Mesenchymal stem cell (in vitro differentiated cells and primary cell): ENCODE measurements at regions not wholly inside any gene's neighbourhood (a gene's known extent, or its start where the extent isn't known, plus 50 kb on each side); places are given as distances from the start of the nearest gene placed in this dataset.

Experiments
- DNase-seq: peaks from one replicate; pipeline ENCODE4 v3.0.0-alpha.2; 2013
- H2AFZ ChIP-seq: one replicate; pipeline ENCODE4 v1.6.1; 2013; ENCODE audit warnings: low read depth, mild to moderate bottlenecking, control low read depth, inconsistent platforms, low read length, moderate library complexity
- H2AK5ac ChIP-seq: 2 replicates; pipeline ENCODE4 v1.6.1; 2013; ENCODE audit warnings: low read length, moderate library complexity, mild to moderate bottlenecking, inconsistent platforms; ENCODE audit not compliant: severe bottlenecking
- H2BK120ac ChIP-seq: one replicate; pipeline ENCODE4 v1.6.1; 2013; ENCODE audit warnings: low read depth, mild to moderate bottlenecking, inconsistent platforms, low read length, moderate library complexity
- H2BK12ac ChIP-seq, 2 experiments: one replicate each; pipeline ENCODE4 v1.6.1; 2013; ENCODE audit warnings: inconsistent platforms in 2 of 2, low read length in 2 of 2, mild to moderate bottlenecking in 2 of 2, moderate library complexity in 2 of 2, control low read depth in 1 of 2
- H2BK15ac ChIP-seq: one replicate; pipeline ENCODE4 v1.6.1; 2013; ENCODE audit warnings: mild to moderate bottlenecking, low read depth, inconsistent platforms; ENCODE audit not compliant: poor library complexity, severe bottlenecking
- H2BK5ac ChIP-seq: 2 replicates; pipeline ENCODE4 v1.6.1; 2013; ENCODE audit warnings: low read depth, mild to moderate bottlenecking, low read length, control low read depth, inconsistent platforms; ENCODE audit not compliant: poor library complexity, severe bottlenecking
- H3K14ac ChIP-seq, 2 experiments: one replicate each; pipeline ENCODE4 v1.6.1; 2013; ENCODE audit warnings: inconsistent platforms in 2 of 2, low read length in 2 of 2, control low read depth in 1 of 2, mild to moderate bottlenecking in 1 of 2, moderate library complexity in 1 of 2
- H3K18ac ChIP-seq, 2 experiments: one replicate each; pipeline ENCODE4 v1.6.1; 2013; ENCODE audit warnings: inconsistent platforms in 2 of 2, low read length in 2 of 2, control low read depth in 1 of 2, low read depth in 1 of 2, mild to moderate bottlenecking in 1 of 2
- H3K23ac ChIP-seq, 2 experiments: one replicate each; pipeline ENCODE4 v1.6.1; 2013; ENCODE audit warnings: inconsistent platforms in 2 of 2, low read length in 2 of 2, mild to moderate bottlenecking in 2 of 2, moderate library complexity in 2 of 2, control low read depth in 1 of 2
- H3K27ac ChIP-seq: 2 replicates; pipeline ENCODE4 v1.5.1; 2013; ENCODE audit warnings: mild to moderate bottlenecking, moderate library complexity, low read length, control low read depth, inconsistent platforms; ENCODE audit not compliant: poor library complexity, severe bottlenecking
- H3K27me3 ChIP-seq, 2 experiments: 2 replicates each; pipeline versions ENCODE4 v1.6.1 to v1.7.0; 2013; ENCODE audit warnings: low read length in 2 of 2, mild to moderate bottlenecking in 2 of 2, moderate library complexity in 2 of 2, control low read depth in 1 of 2, inconsistent platforms in 1 of 2; ENCODE audit not compliant: control insufficient read depth in 1 of 2, insufficient read depth in 1 of 2
- H3K36me3 ChIP-seq, 2 experiments: 2 replicates each; pipeline versions ENCODE4 v1.6.1 to v1.7.0; 2013; ENCODE audit warnings: low read length in 2 of 2, control low read depth in 1 of 2, inconsistent platforms in 1 of 2, low read depth in 1 of 2, mild to moderate bottlenecking in 1 of 2; ENCODE audit not compliant: insufficient read depth in 2 of 2, control insufficient read depth in 1 of 2
- H3K4ac ChIP-seq, 2 experiments: one replicate each; pipeline ENCODE4 v1.6.1; 2013; ENCODE audit warnings: inconsistent platforms in 2 of 2, low read length in 2 of 2, mild to moderate bottlenecking in 2 of 2, moderate library complexity in 2 of 2, control low read depth in 1 of 2, low read depth in 1 of 2
- H3K4me1 ChIP-seq: 2 replicates; pipeline ENCODE4 v1.6.1; 2013; ENCODE audit warnings: low read depth, low read length, control low read depth; ENCODE audit not compliant: control insufficient read depth, insufficient read depth
- H3K4me2 ChIP-seq: 2 replicates; pipeline ENCODE4 v1.6.1; 2013; ENCODE audit warnings: low read length, mild to moderate bottlenecking, inconsistent platforms; ENCODE audit not compliant: poor library complexity, severe bottlenecking
- H3K4me3 ChIP-seq, 2 experiments: 2 replicates each; pipeline versions ENCODE4 v1.5.1 to v1.7.0; 2013; ENCODE audit warnings: low read length in 2 of 2, mild to moderate bottlenecking in 2 of 2, control low read depth in 1 of 2, low read depth in 1 of 2; ENCODE audit not compliant: insufficient read depth in 1 of 2
- H3K79me1 ChIP-seq: replicated peaks from 2 replicates; pipeline ENCODE4 v1.6.1; 2013; ENCODE audit warnings: mild to moderate bottlenecking, control low read depth, low read length, inconsistent platforms; ENCODE audit not compliant: poor library complexity, severe bottlenecking
- H3K9ac ChIP-seq: 2 replicates; pipeline ENCODE4 v1.7.0; 2013; ENCODE audit warnings: mild to moderate bottlenecking, low read length, moderate library complexity
- H3K9me3 ChIP-seq: 2 replicates; pipeline ENCODE4 v1.7.0; 2013; ENCODE audit warnings: mild to moderate bottlenecking, low read length; ENCODE audit not compliant: control insufficient read depth
- H4K8ac ChIP-seq: one replicate; pipeline ENCODE4 v1.6.1; 2013; ENCODE audit warnings: inconsistent platforms, mild to moderate bottlenecking, low read length, moderate library complexity
- H4K91ac ChIP-seq: one replicate; pipeline ENCODE4 v1.6.1; 2013; ENCODE audit warnings: mild to moderate bottlenecking, low read length, inconsistent platforms
- WGBS: methylation state at CpG from one replicate; pipeline ENCODE4 v1.1.7; 2013; ENCODE audit warnings: mixed read lengths; 5-methylcytosine and 5-hydroxymethylcytosine counted together

GRCh38 chr11:97764193-97764592 lies 1256.6 kb upstream of the CNTN5 start:
- no CpG with 5 or more reads among the region's 1 CpG for WGBS
- H2BK12ac ChIP-seq = no peak overlapping the region
- no peak overlapping the region for H3K27ac ChIP-seq
- no peak overlapping the region for H4K91ac ChIP-seq
- H2BK5ac ChIP-seq = no peak overlapping the region
- H2AFZ ChIP-seq = no peak overlapping the region
- H3K18ac ChIP-seq = no peak overlapping the region
- no peak for DNase-seq
- no peak overlapping the region for H3K4ac ChIP-seq
- H3K27me3 ChIP-seq = no peaks in the 10 kb centered on the region
- H3K4me1 ChIP-seq = no peaks in the 10 kb centered on the region
- no peak overlapping the region for H4K8ac ChIP-seq
- H2AK5ac ChIP-seq = no peak overlapping the region
- no peak overlapping the region for H3K23ac ChIP-seq
- H3K79me1 ChIP-seq = no peaks in the 10 kb centered on the region
- H3K14ac ChIP-seq = no peak overlapping the region
- no peaks in the 10 kb centered on the region for H3K9me3 ChIP-seq
- H3K9ac ChIP-seq = no peak overlapping the region
- no peak overlapping the region for H2BK15ac ChIP-seq
- no peak overlapping the region for H3K4me3 ChIP-seq
- H3K4me2 ChIP-seq = no peak overlapping the region
- no peaks in the 10 kb centered on the region for H3K36me3 ChIP-seq
- H2BK120ac ChIP-seq = no peak overlapping the region

DNA sequence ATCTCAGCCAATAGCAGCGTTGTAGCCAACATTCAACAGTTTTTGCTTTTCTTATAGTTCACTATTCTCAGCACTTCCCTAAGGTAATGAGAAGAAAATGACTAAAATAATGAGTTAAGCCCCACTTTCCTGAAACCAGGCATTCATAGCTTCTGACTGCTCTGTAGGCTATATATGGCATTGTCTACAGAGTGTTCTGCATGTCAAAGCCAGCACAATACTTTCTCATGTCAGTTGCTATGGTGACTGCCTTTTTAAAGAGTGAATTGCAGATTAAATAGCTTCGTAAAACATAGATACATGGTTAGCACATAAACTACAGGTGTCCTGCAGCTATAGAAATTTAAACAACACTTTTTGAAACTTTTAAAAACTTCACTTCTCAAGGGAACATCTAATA lies 1256.1 kb upstream of the CNTN5 start:
- no peak overlapping the region for H3K14ac ChIP-seq
- no peak overlapping the region for H4K91ac ChIP-seq
- no peak overlapping the region for H3K4me3 ChIP-seq
- no peak overlapping the region for H3K9ac ChIP-seq
- H2BK120ac ChIP-seq = no peak overlapping the region
- H3K18ac ChIP-seq = no peak overlapping the region
- no peak overlapping the region for H2AK5ac ChIP-seq
- no peak for DNase-seq
- no peak overlapping the region for H3K4me2 ChIP-seq
- H2BK5ac ChIP-seq = no peak overlapping the region
- H3K79me1 ChIP-seq = no peaks in the 10 kb centered on the region
- H3K9me3 ChIP-seq = no peaks in the 10 kb centered on the region
- H3K36me3 ChIP-seq = no peaks in the 10 kb centered on the region
- no peak overlapping the region for H3K23ac ChIP-seq
- H3K4ac ChIP-seq = no peak overlapping the region
- no peak overlapping the region for H2AFZ ChIP-seq
- no peak overlapping the region for H4K8ac ChIP-seq
- 97% methylated on average over 2 of the region's 2 CpGs for WGBS
- no peak overlapping the region for H2BK15ac ChIP-seq
- H3K27ac ChIP-seq = no peak overlapping the region
- no peak overlapping the region for H2BK12ac ChIP-seq
- H3K4me1 ChIP-seq = no peaks in the 10 kb centered on the region
- no peaks in the 10 kb centered on the region for H3K27me3 ChIP-seq

DNA sequence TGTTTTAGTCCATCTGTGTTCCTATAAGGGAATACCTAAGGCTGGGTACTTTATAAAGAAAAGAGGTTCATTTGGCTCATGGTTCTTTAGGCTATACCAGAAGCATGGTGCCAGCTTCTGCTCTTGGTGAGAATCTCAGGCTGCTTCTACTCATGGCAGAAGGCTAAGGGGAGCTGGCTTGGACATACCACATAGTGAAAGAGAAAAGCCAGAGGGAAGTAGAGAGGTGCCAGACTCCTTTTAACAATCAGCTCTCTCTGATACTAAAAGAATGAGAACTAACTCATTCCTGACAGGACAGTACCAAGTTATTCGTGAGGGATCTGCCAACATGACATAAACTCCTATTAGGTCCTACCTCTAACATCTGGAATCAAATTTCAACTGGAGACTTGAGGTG lies 1250.2 kb upstream of the CNTN5 start:
- H2AK5ac ChIP-seq = no peak overlapping the region
- H3K79me1 ChIP-seq = no peaks in the 10 kb centered on the region
- H3K4me2 ChIP-seq = no peak overlapping the region
- H3K23ac ChIP-seq = no peak overlapping the region
- no peak overlapping the region for H3K9ac ChIP-seq
- H3K4ac ChIP-seq = no peak overlapping the region
- H3K4me1 ChIP-seq = no peaks in the 10 kb centered on the region
- H3K27me3 ChIP-seq = no peaks in the 10 kb centered on the region
- H2AFZ ChIP-seq = no peak overlapping the region
- 71% methylated on average over 1 of the region's 1 CpG for WGBS
- no peak overlapping the region for H4K8ac ChIP-seq
- no peak overlapping the region for H2BK5ac ChIP-seq
- H4K91ac ChIP-seq = no peak overlapping the region
- no peak overlapping the region for H3K18ac ChIP-seq
- no peaks in the 10 kb centered on the region for H3K9me3 ChIP-seq
- H2BK12ac ChIP-seq = no peak overlapping the region
- H2BK120ac ChIP-seq = no peak overlapping the region
- DNase-seq = no peak
- no peak overlapping the region for H3K27ac ChIP-seq
- H3K14ac ChIP-seq = no peak overlapping the region
- H3K36me3 ChIP-seq = no peaks in the 10 kb centered on the region
- no peak overlapping the region for H3K4me3 ChIP-seq
- H2BK15ac ChIP-seq = no peak overlapping the region

DNA sequence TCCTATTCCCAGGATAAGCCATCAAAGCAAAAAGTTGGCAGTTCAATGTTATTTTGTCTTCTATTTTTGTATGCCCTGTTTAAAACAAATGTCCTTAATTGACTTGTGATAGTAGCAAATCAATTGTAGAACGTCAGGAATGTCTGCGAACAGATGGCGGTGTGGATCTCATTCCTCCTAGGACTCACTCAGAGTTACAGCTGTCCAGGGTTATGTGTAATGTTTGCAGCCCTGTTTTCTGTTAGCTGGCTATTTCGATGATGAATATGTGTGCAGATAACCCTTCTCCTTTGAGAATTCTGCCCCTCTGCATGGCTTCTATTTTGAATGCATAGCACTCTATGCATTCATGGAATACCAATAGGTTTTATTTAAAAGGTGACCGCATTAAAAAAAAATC lies 1248.0 kb upstream of the CNTN5 start:
- Histone ChIP-seq H4K91ac (no peak overlapping the region), H2BK12ac (no peak overlapping the region), H3K4me3 (no peak overlapping the region), H3K23ac (no peak overlapping the region), H3K9me3 (no peaks in the 10 kb centered on the region), H2BK120ac (no peak overlapping the region), H3K9ac (no peak overlapping the region), H3K36me3 (no peaks in the 10 kb centered on the region), H2BK15ac (no peak overlapping the region), H2AFZ (no peak overlapping the region), H3K4me1 (no peaks in the 10 kb centered on the region), H3K14ac (no peak overlapping the region), H3K4ac (no peak overlapping the region), H3K27me3 (no peaks in the 10 kb centered on the region), H3K4me2 (no peak overlapping the region), H2BK5ac (no peak overlapping the region), H2AK5ac (no peak overlapping the region), H3K18ac (no peak overlapping the region), H3K79me1 (no peaks in the 10 kb centered on the region), H3K27ac (no peak overlapping the region), H4K8ac (no peak overlapping the region)
- 58% methylated on average over 4 of the region's 5 CpGs for WGBS
- DNase-seq = peak; percentile 4
